H1 (cell line): ENCODE measurements at regions not wholly inside any gene's neighbourhood (a gene's known extent, or its start where the extent isn't known, plus 50 kb on each side); places are given as distances from the start of the nearest gene placed in this dataset.

Experiments used
- CTCF ChIA-PET: fragments of 300-600 bp; sonication (Branson Sonifier 250); formaldehyde crosslinking; loops from one replicate; lab custom pipeline; 2021; ENCODE audit not compliant: partially characterized antibody; lab: Charles Lee
- POLR2A ChIA-PET: fragments of 300-600 bp; sonication (Branson Sonifier 250); formaldehyde crosslinking; loops from one replicate; lab custom pipeline; 2021; ENCODE audit warnings: inconsistent platforms; ENCODE audit not compliant: partially characterized antibody; lab: Charles Lee
- DNase-seq, 2 experiments: peaks; one replicate each; pipeline versions ENCODE4 v3.0.0 to v3.0.0-alpha.2; 2010 to 2022; ENCODE audit warnings: low spot score in 2 of 2, low read depth in 1 of 2, mixed read lengths in 1 of 2
- FAIRE-seq: peaks from 2 replicates; lab custom pipeline; 2011; peaks lifted over from hg19 to GRCh38; lab: Jason Lieb, UNC
- H2AFZ ChIP-seq: 2 replicates; pipeline ENCODE4 v1.8.1; 2012; ENCODE audit warnings: low read length, inconsistent platforms
- H2AK5ac ChIP-seq: 2 replicates; pipeline ENCODE4 v1.6.1; 2013; ENCODE audit warnings: low read depth, low read length
- H2BK120ac ChIP-seq: replicated peaks from 2 replicates; pipeline ENCODE3; 2013; ENCODE audit warnings: low read depth, low read length, inconsistent platforms
- H2BK12ac ChIP-seq: 2 replicates; pipeline ENCODE4 v1.6.1; 2013; ENCODE audit warnings: low read depth, low read length
- H2BK15ac ChIP-seq: 2 replicates; pipeline ENCODE4 v1.6.1; 2013; ENCODE audit warnings: low read length
- H2BK20ac ChIP-seq: 2 replicates; pipeline ENCODE4 v1.6.1; 2013; ENCODE audit warnings: low read length
- H2BK5ac ChIP-seq: 2 replicates; pipeline ENCODE4 v1.6.1; 2013; ENCODE audit warnings: low read depth, low read length
- H3K14ac ChIP-seq: 2 replicates; pipeline ENCODE4 v1.6.1; 2013; ENCODE audit warnings: inconsistent platforms; ENCODE audit not compliant: insufficient read length
- H3K18ac ChIP-seq: 2 replicates; pipeline ENCODE4 v1.6.1; 2013; ENCODE audit warnings: low read length; ENCODE audit errors: extremely low read depth
- H3K23ac ChIP-seq: 2 replicates; pipeline ENCODE4 v1.6.1; 2013; ENCODE audit warnings: inconsistent platforms; ENCODE audit not compliant: insufficient read length
- H3K23me2 ChIP-seq: 2 replicates; pipeline ENCODE4 v1.6.1; 2013; ENCODE audit warnings: low read depth, low read length
- H3K27ac ChIP-seq: 2 replicates; pipeline ENCODE4 v1.6.1; 2011; ENCODE audit warnings: low read depth, low read length, inconsistent platforms
- H3K27me3 ChIP-seq, 4 experiments: replicated peaks in 1 of 4; 1 replicate in 1 of 4; 2 replicates in 3 of 4; pipeline versions ENCODE4 v1.6.1 to v1.8.1; 2011 to 2013; ENCODE audit warnings: low read length in 3 of 4, mild to moderate bottlenecking in 3 of 4, inconsistent platforms in 2 of 4, mixed read lengths in 2 of 4, moderate library complexity in 1 of 4; ENCODE audit not compliant: control insufficient read depth in 3 of 4, insufficient read depth in 3 of 4; ENCODE audit errors: extremely low read depth in 1 of 4
- H3K36me3 ChIP-seq, 4 experiments: 2 replicates each; pipeline versions ENCODE4 v1.6.1 to v1.8.1; 2011 to 2013; ENCODE audit warnings: mild to moderate bottlenecking in 4 of 4, low read length in 3 of 4, moderate library complexity in 2 of 4, control low read depth in 1 of 4, inconsistent platforms in 1 of 4; ENCODE audit not compliant: insufficient read depth in 4 of 4, control insufficient read depth in 2 of 4
- H3K4ac ChIP-seq: replicated peaks from 2 replicates; pipeline ENCODE3; 2013; ENCODE audit warnings: low read length, low read depth, mixed read lengths, inconsistent platforms; ENCODE audit not compliant: insufficient read length
- H3K4me1 ChIP-seq, 4 experiments: replicated peaks in 1 of 4; 1 replicate in 1 of 4; 2 replicates in 3 of 4; pipeline versions ENCODE4 v1.6.1 to v1.8.1; 2011 to 2013; ENCODE audit warnings: low read length in 3 of 4, inconsistent platforms in 2 of 4, mixed read lengths in 1 of 4; ENCODE audit not compliant: insufficient read depth in 4 of 4, control insufficient read depth in 3 of 4
- H3K4me2 ChIP-seq, 2 experiments: 2 replicates each; pipeline versions ENCODE4 v1.6.1 to v1.8.1; 2011 to 2013; ENCODE audit warnings: low read depth in 2 of 2, low read length in 2 of 2, control low read depth in 1 of 2, inconsistent platforms in 1 of 2, mild to moderate bottlenecking in 1 of 2; ENCODE audit not compliant: insufficient read depth in 1 of 2
- H3K4me3 ChIP-seq, 4 experiments: fragments of 200-600, 300-600 bp in 1 of 4; sonication (generic), shearing (Covaris generic), sonication (Bioruptor Twin) in 1 of 4; 2 replicates each; pipeline versions ENCODE4 v1.5.1 to v1.8.1; 2011 to 2016; ENCODE audit warnings: low read length in 4 of 4, low read depth in 3 of 4, control low read depth in 2 of 4, inconsistent platforms in 2 of 4, mild to moderate bottlenecking in 2 of 4, mixed read lengths in 1 of 4, moderate library complexity in 1 of 4; ENCODE audit not compliant: insufficient read depth in 2 of 4; ENCODE audit errors: extremely low read depth in 1 of 4
- H3K56ac ChIP-seq: replicated peaks from 2 replicates; pipeline ENCODE3; 2013; ENCODE audit warnings: low read depth, mild to moderate bottlenecking, mixed read lengths, low read length, inconsistent platforms; ENCODE audit not compliant: insufficient read length
- H3K79me1 ChIP-seq: 2 replicates; pipeline ENCODE4 v1.6.1; 2013; ENCODE audit warnings: low read depth, low read length, control low read depth
- H3K79me2 ChIP-seq, 2 experiments: 2 replicates each; pipeline versions ENCODE4 v1.6.1 to v1.8.1; 2012 to 2013; ENCODE audit warnings: low read length in 2 of 2, mild to moderate bottlenecking in 2 of 2, inconsistent platforms in 1 of 2; ENCODE audit not compliant: insufficient read depth in 2 of 2, control insufficient read depth in 1 of 2
- H3K9ac ChIP-seq, 4 experiments: replicated peaks in 1 of 4; 1 replicate in 1 of 4; 2 replicates in 3 of 4; pipeline versions ENCODE4 v1.6.1 to v1.8.1; 2011 to 2013; ENCODE audit warnings: low read depth in 3 of 4, low read length in 3 of 4, control low read depth in 2 of 4, mild to moderate bottlenecking in 2 of 4, moderate library complexity in 2 of 4, inconsistent platforms in 1 of 4; ENCODE audit errors: extremely low read depth in 1 of 4
- H3K9me3 ChIP-seq, 2 experiments: 2 replicates each; pipeline versions ENCODE4 v1.6.1 to v1.8.1; 2012 to 2013; ENCODE audit warnings: mild to moderate bottlenecking in 2 of 2, moderate library complexity in 2 of 2, control low read depth in 1 of 2, inconsistent platforms in 1 of 2, low read depth in 1 of 2, low read length in 1 of 2, mixed read lengths in 1 of 2; ENCODE audit not compliant: insufficient read depth in 2 of 2
- H4K20me1 ChIP-seq, 2 experiments: replicated peaks in 1 of 2; 2 replicates each; pipeline versions ENCODE3 to v1.8.1; 2011 to 2013; ENCODE audit warnings: inconsistent platforms in 2 of 2, low read length in 2 of 2, mild to moderate bottlenecking in 1 of 2; ENCODE audit not compliant: insufficient read depth in 2 of 2, control insufficient read depth in 1 of 2
- H4K5ac ChIP-seq: 2 replicates; pipeline ENCODE4 v1.6.1; 2013; ENCODE audit warnings: low read length, low read depth, mixed read lengths, inconsistent platforms; ENCODE audit not compliant: insufficient read length
- H4K8ac ChIP-seq: 2 replicates; pipeline ENCODE4 v1.8.0; 2013; ENCODE audit warnings: mild to moderate bottlenecking, moderate library complexity, low read length, inconsistent platforms; ENCODE audit not compliant: insufficient read depth; ENCODE audit errors: extremely low read depth
- H4K91ac ChIP-seq: replicated peaks from 2 replicates; pipeline ENCODE3; 2013; ENCODE audit warnings: low read length, mixed read lengths, inconsistent platforms; ENCODE audit not compliant: insufficient read length
- BRCA1 ChIP-seq: IDR thresholded peaks from 2 replicates; pipeline ENCODE4 v1.6.1; 2012; ENCODE audit warnings: low read depth, low read length, improper control_type of control experiment
- CBX5 ChIP-seq: fragments of 300-800, 300-1000 bp; sonication (generic); IDR thresholded peaks from 2 replicates; pipeline ENCODE4 v1.7.1; 2016; ENCODE audit warnings: antibody characterized with exemption, low read length, low read depth
- EGR1 ChIP-seq: IDR thresholded peaks from 2 replicates; pipeline ENCODE4 v1.6.1; 2011; ENCODE audit warnings: low read depth, low read length, borderline replicate concordance
- HDAC2 ChIP-seq, 2 experiments: fragments of 300-600 bp in 1 of 2; sonication (generic) in 1 of 2; IDR thresholded peaks; 2 replicates each; pipeline ENCODE4 v1.6.1; 2011 to 2012; ENCODE audit warnings: low read depth in 2 of 2, low read length in 2 of 2, mild to moderate bottlenecking in 2 of 2, moderate library complexity in 2 of 2, borderline replicate concordance in 1 of 2, inconsistent platforms in 1 of 2
- KDM1A ChIP-seq: fragments of 200-600, 300-600 bp; sonication (generic); IDR thresholded peaks from 2 replicates; pipeline ENCODE4 v1.7.1; 2016; ENCODE audit warnings: mild to moderate bottlenecking, low read length, borderline replicate concordance
- NRF1 ChIP-seq: IDR thresholded peaks from 2 replicates; pipeline ENCODE4 v1.6.1; 2011; ENCODE audit warnings: mild to moderate bottlenecking, low read depth, low read length, improper control_type of control experiment
- RNF2 ChIP-seq: fragments of 200-900, 300-1000 bp; sonication (generic); IDR thresholded peaks from 2 replicates; pipeline ENCODE4 v1.7.1; 2016; ENCODE audit warnings: borderline replicate concordance, low read depth, mild to moderate bottlenecking, antibody characterized with exemption, low read length; ENCODE audit not compliant: poor library complexity, severe bottlenecking; ENCODE audit errors: missing control alignments
- SUZ12 ChIP-seq: fragments of 200-600 bp; sonication (generic); IDR thresholded peaks from 2 replicates; pipeline ENCODE4 v1.6.1; 2012; ENCODE audit warnings: mild to moderate bottlenecking, inconsistent platforms, low read length, moderate library complexity, mixed read lengths
- TAF1 ChIP-seq: IDR thresholded peaks from 2 replicates; pipeline ENCODE4 v1.6.1; 2011; ENCODE audit warnings: mild to moderate bottlenecking, low read depth, low read length
- TAF7 ChIP-seq: optimal IDR thresholded peaks from 2 replicates; pipeline ENCODE3; 2011; ENCODE audit warnings: low read depth, mild to moderate bottlenecking, inconsistent platforms, low read length, moderate library complexity, borderline replicate concordance
- TCF12 ChIP-seq: IDR thresholded peaks from 2 replicates; pipeline ENCODE4 v1.6.1; 2011; ENCODE audit warnings: low read depth, mild to moderate bottlenecking, low read length
- WGBS, 2 experiments: shearing (Covaris generic) in 1 of 2; methylation state at CpG; one replicate each; pipeline versions ENCODE4 v1.1.6 to v1.1.7; 2013 to 2015; ENCODE audit warnings: low lambda C conversion rate in 2 of 2, mixed read lengths in 2 of 2, inconsistent platforms in 1 of 2, low coverage in 1 of 2, missing lambda C conversion rate in 1 of 2; ENCODE audit not compliant: insufficient replicate concordance in 2 of 2, insufficient coverage in 1 of 2, insufficient read length in 1 of 2; ENCODE audit errors: extremely low coverage in 1 of 2, missing lambda C conversion rate in 1 of 2; 5-methylcytosine and 5-hydroxymethylcytosine counted together

- WGBS, 2 experiments, result 29% methylated on average over 20 of the region's 20 CpGs; no CpG with 5 or more reads in 1 of the 2 experiments
- FAIRE-seq, result peak; percentile 60
- TF ChIP-seq TCF12 (0 out of 2 replicates have a peak, but pooled peaks have one; percentile 8), BRCA1 (no peak), CBX5 (no peak), TAF7 (no peak), EGR1 (no peak), NRF1 (no peak), RNF2 (no peak), TAF1 (no peak), SUZ12 (no peak), HDAC2 (IDR thresholded peaks at IDR 0.05; ENCODE audit: borderline replicate concordance in 1 of 2, low read depth in 2 of 2, low read length in 2 of 2) (peak; percentile 61 to 77; a peak in 2 of 4 replicates), KDM1A (0 out of 2 replicates have a peak, but pooled peaks have one; percentile 15)
Observed at GRCh38 chr18:73891572-73892421, 255.8 kb downstream of the FBXO15 start.

More at GRCh38 chr18:73891572-73892421, 255.8 kb downstream of the FBXO15 start:
- POLR2A ChIA-PET, result no interaction called here
- Histone ChIP-seq H2BK120ac (peak overlapping the region; percentile 65), H3K56ac (no peak overlapping the region), H4K91ac (peak overlapping the region; percentile 84), H3K4me3 (peak overlapping the region in 2 of 4 experiments; percentile 7 to 25; a peak in 2 of 8 replicates), H3K27ac (no peak overlapping the region), H3K18ac (peak overlapping the region; percentile 83), H2BK15ac (no peak overlapping the region), H2AK5ac (no peak overlapping the region), H4K8ac (no peak overlapping the region), H3K36me3 (no peaks in the 10 kb centered on the region), H2AFZ (0 out of 2 replicates have a peak overlapping the region, but pooled peaks have one; percentile 52), H3K27me3 (peaks cover 0 to 5% (median under 1%) of the 10 kb centered on the region in 4 experiments; a peak in 3 of 7 replicates), H3K9me3 (no peaks in the 10 kb centered on the region; a peak in 1 of 4 replicates), H3K4ac (peak overlapping the region; percentile 11), H4K20me1 (no peaks in the 10 kb centered on the region), H3K23me2 (no peaks in the 10 kb centered on the region), H3K4me1 (peaks cover 7 to 38% (median 15%) of the 10 kb centered on the region in 4 experiments; a peak in 5 of 7 replicates), H3K79me2 (no peaks in the 10 kb centered on the region), H2BK12ac (peak overlapping the region; percentile 93), H3K23ac (no peak overlapping the region), H2BK5ac (peak overlapping the region; percentile 64; the same call in 1 of the 2 replicates), H3K14ac (no peak overlapping the region), H3K4me2 (peak overlapping the region; percentile 37 to 41), H2BK20ac (peak overlapping the region; percentile 95; the same call in 1 of the 2 replicates), H3K79me1 (no peaks in the 10 kb centered on the region), H4K5ac (no peak overlapping the region), H3K9ac (no peak overlapping the region; a peak in 1 of 7 replicates)
- CTCF ChIA-PET, result interaction anchor here (0.7 to 1.4 kb wide), 6 partner anchors 29 to 176 kb away, joined by 3 to 5 read pairs (median 3); no protein-coding TSS in a partner anchor
- DNase-seq, result peak in 1 of 2 experiments; percentile 77
